CD4-positive, CD25-positive, alpha-beta regulatory T cell (primary cell): ENCODE measurements at regions not wholly inside any gene's neighbourhood (a gene's known extent, or its start where the extent isn't known, plus 50 kb on each side); places are given as distances from the start of the nearest gene placed in this dataset.

Experiments
- ATAC-seq, 2 donors: fragments of 150-1000 bp; cut with Tn5 transposase; one replicate each; pipeline ENCODE4 v1.10.0; 2021; ENCODE audit warnings: low read depth in 2 of 2, moderate number of reproducible peaks in 2 of 2, moderate library complexity in 1 of 2
- DNase-seq, 3 donors: peaks; one replicate each; pipeline versions ENCODE4 v3.0.0 to v3.0.0-alpha.2; 2012 to 2022; ENCODE audit warnings: mixed read lengths in 1 of 3
- H3K27ac ChIP-seq: one replicate; pipeline ENCODE4 v1.7.0; 2013; ENCODE audit warnings: mild to moderate bottlenecking, low read length; ENCODE audit not compliant: insufficient read depth, poor library complexity, severe bottlenecking
- H3K27me3 ChIP-seq: one replicate; pipeline ENCODE4 v1.7.0; 2013; ENCODE audit warnings: low read length; ENCODE audit not compliant: control insufficient read depth, insufficient read depth
- H3K36me3 ChIP-seq: one replicate; pipeline ENCODE4 v1.7.0; 2013; ENCODE audit warnings: mild to moderate bottlenecking, low read length, moderate library complexity; ENCODE audit not compliant: control insufficient read depth, insufficient read depth
- H3K4me1 ChIP-seq: 2 replicates; pipeline ENCODE4 v1.7.0; 2013; ENCODE audit warnings: mild to moderate bottlenecking, low read length; ENCODE audit not compliant: insufficient read depth, control insufficient read depth, poor library complexity, severe bottlenecking
- H3K4me3 ChIP-seq: one replicate; pipeline ENCODE4 v1.7.0; 2013; ENCODE audit warnings: low read depth, mild to moderate bottlenecking, low read length, moderate library complexity
- H3K9me3 ChIP-seq, 2 experiments: 1 replicate in 1 of 2; 2 replicates in 1 of 2; pipeline ENCODE4 v1.7.0; 2013; ENCODE audit warnings: low read length in 2 of 2, mild to moderate bottlenecking in 1 of 2, moderate library complexity in 1 of 2; ENCODE audit not compliant: control insufficient read depth in 2 of 2
- H3K27ac Mint-ChIP-seq, 3 donors: one replicate each; pipeline ENCODE4 v1.8.0; 2020 to 2022; ENCODE audit warnings: mild to moderate bottlenecking in 3 of 3, mixed read lengths in 3 of 3, moderate library complexity in 2 of 3
- H3K27me3 Mint-ChIP-seq: one replicate; pipeline ENCODE4 v1.8.0; 2022; ENCODE audit warnings: mild to moderate bottlenecking, mixed read lengths
- H3K36me3 Mint-ChIP-seq: one replicate; pipeline ENCODE4 v1.8.0; 2020; ENCODE audit warnings: mixed read lengths
- H3K4me1 Mint-ChIP-seq, 4 donors: one replicate each; pipeline ENCODE4 v1.8.0; 2020 to 2022; ENCODE audit warnings: mixed read lengths in 4 of 4, mild to moderate bottlenecking in 1 of 4
- H3K4me3 Mint-ChIP-seq, 4 donors: one replicate each; pipeline ENCODE4 v1.8.0; 2020 to 2022; ENCODE audit warnings: mild to moderate bottlenecking in 4 of 4, mixed read lengths in 4 of 4, moderate library complexity in 3 of 4
- H3K9me3 Mint-ChIP-seq, 7 donors: one replicate each; pipeline ENCODE4 v1.8.0; 2020 to 2022; ENCODE audit warnings: mixed read lengths in 7 of 7, mild to moderate bottlenecking in 3 of 7, moderate library complexity in 2 of 7

- no peak for ATAC-seq
These were observed 329.6 kb upstream of the RGMA start for GRCh38 chr15:93418566-93418965.

GRCh38 chr15:93417631-93418030 lies 328.6 kb upstream of the RGMA start:
- Mint-ChIP-seq H3K27ac (no peak overlapping the region), H3K9me3 (peaks cover 0 to 2% (median 0%) of the 10 kb centered on the region in 7 donors)
- H3K4me3 ChIP-seq, result no peak overlapping the region

More at GRCh38 chr15:93418566-93418965, 329.6 kb upstream of the RGMA start:
- no peak for DNase-seq
- Mint-ChIP-seq H3K27me3 (peaks cover 2% of the 10 kb centered on the region), H3K36me3 (no peaks in the 10 kb centered on the region), H3K27ac (no peak overlapping the region), H3K4me3 (no peak overlapping the region), H3K9me3 (peaks cover 0 to 2% (median 0%) of the 10 kb centered on the region in 7 donors), H3K4me1 (no peaks in the 10 kb centered on the region)
- Histone ChIP-seq H3K27ac (no peak overlapping the region), H3K36me3 (no peaks in the 10 kb centered on the region), H3K4me1 (no peaks in the 10 kb centered on the region), H3K9me3 (no peaks in the 10 kb centered on the region), H3K4me3 (no peak overlapping the region), H3K27me3 (no peaks in the 10 kb centered on the region)

GRCh38 chr15:93417156-93417555 lies 328.1 kb upstream of the RGMA start:
- Mint-ChIP-seq H3K36me3 (no peaks in the 10 kb centered on the region), H3K9me3 (peaks cover 0 to 2% (median 0%) of the 10 kb centered on the region in 7 donors), H3K27me3 (no peaks in the 10 kb centered on the region), H3K27ac (no peak overlapping the region), H3K4me1 (no peaks in the 10 kb centered on the region), H3K4me3 (no peak overlapping the region)
- Histone ChIP-seq H3K27me3 (no peaks in the 10 kb centered on the region), H3K36me3 (no peaks in the 10 kb centered on the region), H3K4me3 (no peak overlapping the region), H3K4me1 (no peaks in the 10 kb centered on the region), H3K9me3 (no peaks in the 10 kb centered on the region), H3K27ac (no peak overlapping the region)
- ATAC-seq, result no peak
- no peak for DNase-seq

More at GRCh38 chr15:93417631-93418030, 328.6 kb upstream of the RGMA start:
- no peaks in the 10 kb centered on the region for H3K4me1 Mint-ChIP-seq
- H3K36me3 Mint-ChIP-seq, result no peaks in the 10 kb centered on the region
- H3K27ac ChIP-seq, result no peak overlapping the region
- no peaks in the 10 kb centered on the region for H3K9me3 ChIP-seq
- no peaks in the 10 kb centered on the region for H3K4me1 ChIP-seq
- no peaks in the 10 kb centered on the region for H3K36me3 ChIP-seq
- no peak for ATAC-seq
- H3K27me3 Mint-ChIP-seq, result no peaks in the 10 kb centered on the region
- H3K27me3 ChIP-seq, result no peaks in the 10 kb centered on the region
- H3K4me3 Mint-ChIP-seq, result no peak overlapping the region
- no peak for DNase-seq

- H3K36me3 Mint-ChIP-seq, result no peaks in the 10 kb centered on the region
These were observed 326.6 kb upstream of the RGMA start for GRCh38 chr15:93415576-93415975.

GRCh38 chr15:93414576-93415231 lies 325.7 kb upstream of the RGMA start:
- no peak for ATAC-seq

More at GRCh38 chr15:93415576-93415975, 326.6 kb upstream of the RGMA start:
- no peaks in the 10 kb centered on the region for H3K36me3 ChIP-seq
- Mint-ChIP-seq H3K4me1 (no peaks in the 10 kb centered on the region), H3K9me3 (peaks cover 0 to 4% (median 0%) of the 10 kb centered on the region in 7 donors), H3K27me3 (no peaks in the 10 kb centered on the region), H3K27ac (no peak overlapping the region), H3K4me3 (no peak overlapping the region)
- no peak overlapping the region for H3K27ac ChIP-seq
- DNase-seq, result no peak
- ATAC-seq, result no peak
- no peaks in the 10 kb centered on the region for H3K9me3 ChIP-seq
- H3K27me3 ChIP-seq, result no peaks in the 10 kb centered on the region
- H3K4me3 ChIP-seq, result no peak overlapping the region
- H3K4me1 ChIP-seq, result no peaks in the 10 kb centered on the region

GRCh38 chr15:93413745-93414144 lies 324.7 kb upstream of the RGMA start:
- ATAC-seq (no peak), DNase-seq (no peak)
- H3K27me3 ChIP-seq, result no peaks in the 10 kb centered on the region
- H3K27ac ChIP-seq, result no peak overlapping the region
- H3K4me1 Mint-ChIP-seq, result no peaks in the 10 kb centered on the region
- H3K4me3 Mint-ChIP-seq, result no peak overlapping the region
- no peaks in the 10 kb centered on the region for H3K9me3 ChIP-seq
- no peaks in the 10 kb centered on the region for H3K36me3 ChIP-seq
- H3K4me1 ChIP-seq, result no peaks in the 10 kb centered on the region
- H3K27ac Mint-ChIP-seq, result no peak overlapping the region
- no peaks in the 10 kb centered on the region for H3K27me3 Mint-ChIP-seq
- H3K4me3 ChIP-seq, result no peak overlapping the region
- no peaks in the 10 kb centered on the region for H3K36me3 Mint-ChIP-seq
- H3K9me3 Mint-ChIP-seq, result peaks cover 0 to 4% (median 0%) of the 10 kb centered on the region in 7 donors

More at GRCh38 chr15:93414576-93415231, 325.7 kb upstream of the RGMA start:
- no peaks in the 10 kb centered on the region for H3K27me3 Mint-ChIP-seq
- Histone ChIP-seq H3K36me3 (no peaks in the 10 kb centered on the region), H3K4me3 (no peak overlapping the region), H3K4me1 (no peaks in the 10 kb centered on the region), H3K27me3 (no peaks in the 10 kb centered on the region), H3K9me3 (no peaks in the 10 kb centered on the region), H3K27ac (no peak overlapping the region)
- H3K4me1 Mint-ChIP-seq, result no peaks in the 10 kb centered on the region
- H3K36me3 Mint-ChIP-seq, result no peaks in the 10 kb centered on the region
- no peak overlapping the region for H3K4me3 Mint-ChIP-seq
- peaks cover 0 to 4% (median 0%) of the 10 kb centered on the region in 7 donors for H3K9me3 Mint-ChIP-seq
- H3K27ac Mint-ChIP-seq, result no peak overlapping the region
- DNase-seq, result no peak

- Mint-ChIP-seq H3K27ac (no peak overlapping the region), H3K4me3 (no peak overlapping the region), H3K9me3 (peaks cover 0 to 13% (median 2%) of the 10 kb centered on the region in 7 donors), H3K4me1 (no peaks in the 10 kb centered on the region), H3K36me3 (no peaks in the 10 kb centered on the region), H3K27me3 (peaks cover 4% of the 10 kb centered on the region)
- ATAC-seq, result no peak
- no peaks in the 10 kb centered on the region for H3K36me3 ChIP-seq
- H3K27ac ChIP-seq, result no peak overlapping the region
- no peaks in the 10 kb centered on the region for H3K4me1 ChIP-seq
- DNase-seq, result no peak
- no peak overlapping the region for H3K4me3 ChIP-seq
- H3K27me3 ChIP-seq, result no peaks in the 10 kb centered on the region
- no peaks in the 10 kb centered on the region for H3K9me3 ChIP-seq
These were observed 310.1 kb upstream of the RGMA start for GRCh38 chr15:93399121-93399520.

- H3K27ac ChIP-seq, result no peak overlapping the region
- no peak overlapping the region for H3K4me3 Mint-ChIP-seq
- DNase-seq (no peak), ATAC-seq (no peak)
- no peaks in the 10 kb centered on the region for H3K27me3 ChIP-seq
- H3K4me3 ChIP-seq, result no peak overlapping the region
- peaks cover 0 to 5% (median 0%) of the 10 kb centered on the region in 7 donors for H3K9me3 Mint-ChIP-seq
- H3K4me1 ChIP-seq, result no peaks in the 10 kb centered on the region
- no peaks in the 10 kb centered on the region for H3K9me3 ChIP-seq
- H3K36me3 Mint-ChIP-seq, result no peaks in the 10 kb centered on the region
- no peak overlapping the region for H3K27ac Mint-ChIP-seq
- no peaks in the 10 kb centered on the region for H3K4me1 Mint-ChIP-seq
- H3K27me3 Mint-ChIP-seq, result no peaks in the 10 kb centered on the region
- H3K36me3 ChIP-seq, result no peaks in the 10 kb centered on the region
These were observed 300.2 kb upstream of the RGMA start for GRCh38 chr15:93389211-93389610.
